ENCODE measurements at regions not wholly inside any gene's neighbourhood (a gene's known extent, or its start where the extent isn't known, plus 50 kb on each side); places are given as distances from the start of the nearest gene placed in this dataset.
A peak's percentile ranks its signal among the peaks of the same experiment; 100 is the strongest.

DNA sequence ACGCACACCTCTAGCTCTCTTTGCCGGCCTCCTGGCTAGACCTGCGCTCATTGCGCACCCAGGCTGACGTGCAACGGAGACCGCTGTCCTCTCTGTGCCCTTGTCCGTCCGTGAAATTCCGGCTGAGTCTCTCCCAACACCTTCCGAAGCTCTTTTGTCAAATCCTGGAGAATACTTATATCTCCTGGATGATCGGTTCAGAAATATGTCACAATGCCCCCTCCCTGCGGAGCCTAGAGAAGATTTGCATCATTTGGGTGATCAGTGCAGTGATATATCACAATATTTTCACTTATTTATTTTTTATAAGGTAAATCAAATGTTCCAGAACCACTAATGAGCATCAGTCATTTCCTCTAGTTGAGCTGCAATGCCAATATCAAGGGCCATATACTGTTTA lies 1366.9 kb upstream of the USP9Y start:
- in situ Hi-C loops (cut with MboI; ENCODE audit: low sequenced_read_pairs) (no loop called here), intact Hi-C loops (cut with micrococcal nuclease) (no loop called here), dilution Hi-C loops (cut with HindIII; ENCODE audit: low sequenced_read_pairs, unreplicated experiment) (no loop called here)
- Histone ChIP-seq H2BK120ac (ENCODE audit: low read depth, low read length) (no peak overlapping the region), H3K9me3 (ENCODE audit: control insufficient read depth, insufficient read depth, low read length) (no peaks in the 10 kb centered on the region), H3K79me1 (ENCODE audit: low read depth in 1 of 2, low read length in 2 of 2) (no peaks in the 10 kb centered on the region), H3K9ac (ENCODE audit: low read depth, low read length) (no peak overlapping the region), H3K56ac (ENCODE audit: extremely low read depth, insufficient read depth, low read length) (no peak overlapping the region), H3K9me1 (ENCODE audit: insufficient read depth, low read length) (no peaks in the 10 kb centered on the region), H4K5ac (ENCODE audit: low read depth, low read length) (no peak overlapping the region), H2BK5ac (ENCODE audit: low read depth, low read length, poor library complexity, severe bottlenecking) (no peak overlapping the region), H3K4me3 (ENCODE audit: insufficient read depth, low read depth, low read length) (no peak overlapping the region), H3K4ac (ENCODE audit: low read depth, low read length) (no peak overlapping the region), H3K23ac (ENCODE audit: low read depth, low read length) (no peak overlapping the region), H4K20me1 (ENCODE audit: insufficient read depth, low read length) (no peaks in the 10 kb centered on the region), H3K27ac (ENCODE audit: insufficient read depth, low read length) (no peak overlapping the region), H4K8ac (ENCODE audit: low read depth in 2 of 2, low read length in 2 of 2) (no peak overlapping the region), H3K4me2 (ENCODE audit: low read depth, low read length) (no peak overlapping the region), H2AFZ (replicated peaks; ENCODE audit: low read length, poor library complexity) (no peak overlapping the region), H2AK5ac (ENCODE audit: low read depth, low read length) (no peak overlapping the region), H2BK15ac (ENCODE audit: low read depth, low read length) (no peak overlapping the region), H3K14ac (replicated peaks; ENCODE audit: low read depth, low read length) (no peak overlapping the region), H2AK9ac (replicated peaks; ENCODE audit: low read depth, low read length, poor library complexity) (no peak overlapping the region), H3K27me3 (ENCODE audit: control insufficient read depth, insufficient read depth, low read length) (no peaks in the 10 kb centered on the region), H3K4me1 (ENCODE audit: control insufficient read depth, insufficient read depth, low read length) (no peaks in the 10 kb centered on the region), H2BK20ac (ENCODE audit: low read depth, low read length) (no peak overlapping the region), H4K91ac (ENCODE audit: insufficient read depth, low read depth, low read length) (no peak overlapping the region), H3K18ac (ENCODE audit: low read depth, low read length) (no peak overlapping the region), H3K36me3 (ENCODE audit: control insufficient read depth, insufficient read depth, low read length) (no peaks in the 10 kb centered on the region)
- no TSS peak for BruUV-seq (replicated peaks)
- CTCF ChIA-PET, result no interaction called here
- peak; percentile 36 for DNase-seq
- TF ChIP-seq RCOR1 (IDR thresholded peaks at IDR 0.05; ENCODE audit: insufficient replicate concordance, low read length) (no peak), NFE2L2 (IDR thresholded peaks at IDR 0.05; ENCODE audit: low read depth, low read length) (no peak), MAFK (IDR thresholded peaks at IDR 0.05; ENCODE audit: low read depth, low read length) (no peak), SMC3 (IDR thresholded peaks at IDR 0.05; ENCODE audit: low read depth, low read length) (no peak), CHD1 (IDR thresholded peaks at IDR 0.05; ENCODE audit: low read depth, low read length) (no peak), BHLHE40 (IDR thresholded peaks at IDR 0.05; ENCODE audit: low read depth, low read length) (no peak), MXI1 (IDR thresholded peaks at IDR 0.05; ENCODE audit: borderline replicate concordance, low read depth, low read length) (no peak), RAD21 (IDR thresholded peaks at IDR 0.05; ENCODE audit: low read length) (no peak), MAZ (IDR thresholded peaks at IDR 0.05; ENCODE audit: borderline replicate concordance, low read depth, low read length) (no peak)
- TF ChIP-seq, protein P1, sequence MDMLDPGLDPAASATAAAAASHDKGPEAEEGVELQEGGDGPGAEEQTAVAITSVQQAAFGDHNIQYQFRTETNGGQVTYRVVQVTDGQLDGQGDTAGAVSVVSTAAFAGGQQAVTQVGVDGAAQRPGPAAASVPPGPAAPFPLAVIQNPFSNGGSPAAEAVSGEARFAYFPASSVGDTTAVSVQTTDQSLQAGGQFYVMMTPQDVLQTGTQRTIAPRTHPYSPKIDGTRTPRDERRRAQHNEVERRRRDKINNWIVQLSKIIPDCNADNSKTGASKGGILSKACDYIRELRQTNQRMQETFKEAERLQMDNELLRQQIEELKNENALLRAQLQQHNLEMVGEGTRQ (IDR thresholded peaks at IDR 0.05; ENCODE audit: low read depth, low read length), result no peak
- ATAC-seq (ENCODE audit: low read depth), result no peak
- POLR2A ChIA-PET (ENCODE audit: unreplicated experiment), result no interaction called here
- 52% methylated on average over 4 of the region's 13 CpGs; no CpG with 5 or more reads in 1 of the 2 experiments for WGBS, 2 experiments (ENCODE audit: extremely low coverage in 2 of 2, insufficient read length in 1 of 2)
